Panc1 (cell line): ENCODE measurements at regions not wholly inside any gene's neighbourhood (a gene's known extent, or its start where the extent isn't known, plus 50 kb on each side); places are given as distances from the start of the nearest gene placed in this dataset.

ENCODE experiments used
- POLR2AphosphoS5 ChIP-seq: IDR thresholded peaks from 2 replicates; pipeline ENCODE4 v1.6.1; 2012; ENCODE audit warnings: mild to moderate bottlenecking, low read depth, low read length, moderate library complexity
- SIN3A ChIP-seq: IDR thresholded peaks from 2 replicates; pipeline ENCODE4 v1.6.1; 2012; ENCODE audit warnings: low read depth, mild to moderate bottlenecking, low read length, moderate library complexity, borderline replicate concordance; ENCODE audit not compliant: insufficient read depth
- TCF7L2 ChIP-seq: IDR thresholded peaks from 2 replicates; pipeline ENCODE4 v1.6.1; 2011; ENCODE audit warnings: mild to moderate bottlenecking, low read depth, low read length, inconsistent platforms
- TF ChIP-seq, protein P1 (sequence below): fragments of 450-650 bp; IDR thresholded peaks from 2 replicates; pipeline ENCODE4 v1.5.1; 2017; ENCODE audit warnings: mild to moderate bottlenecking
- TF ChIP-seq, protein P2 (sequence below), 2 experiments: IDR thresholded peaks; 2 replicates each; pipeline ENCODE4 v1.6.1; 2011 to 2012; ENCODE audit warnings: low read depth in 2 of 2, control low read depth in 1 of 2, low read length in 1 of 2, mild to moderate bottlenecking in 1 of 2, moderate library complexity in 1 of 2; ENCODE audit not compliant: insufficient read depth in 1 of 2

DNA sequence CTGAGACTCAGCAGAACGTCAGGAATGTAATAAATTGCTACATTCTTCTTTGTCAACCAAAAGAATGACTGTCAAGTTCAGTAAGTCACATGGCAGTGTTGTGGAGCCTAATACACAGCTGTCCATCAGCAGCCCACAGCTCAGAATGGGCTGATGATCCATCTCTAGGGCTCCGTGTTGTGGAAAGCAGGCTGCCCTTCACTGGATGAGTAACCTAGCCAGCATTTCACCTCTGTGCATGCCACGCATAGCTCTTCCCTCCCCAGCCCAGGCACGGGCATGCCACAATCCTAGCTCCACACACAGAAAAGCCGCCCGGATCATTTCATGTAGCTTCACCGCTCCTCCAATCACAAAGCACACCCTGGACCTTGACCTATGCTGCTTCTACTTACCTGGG, 878.0 kb upstream of the TMEM132C start:
- TF ChIP-seq, protein P1, sequence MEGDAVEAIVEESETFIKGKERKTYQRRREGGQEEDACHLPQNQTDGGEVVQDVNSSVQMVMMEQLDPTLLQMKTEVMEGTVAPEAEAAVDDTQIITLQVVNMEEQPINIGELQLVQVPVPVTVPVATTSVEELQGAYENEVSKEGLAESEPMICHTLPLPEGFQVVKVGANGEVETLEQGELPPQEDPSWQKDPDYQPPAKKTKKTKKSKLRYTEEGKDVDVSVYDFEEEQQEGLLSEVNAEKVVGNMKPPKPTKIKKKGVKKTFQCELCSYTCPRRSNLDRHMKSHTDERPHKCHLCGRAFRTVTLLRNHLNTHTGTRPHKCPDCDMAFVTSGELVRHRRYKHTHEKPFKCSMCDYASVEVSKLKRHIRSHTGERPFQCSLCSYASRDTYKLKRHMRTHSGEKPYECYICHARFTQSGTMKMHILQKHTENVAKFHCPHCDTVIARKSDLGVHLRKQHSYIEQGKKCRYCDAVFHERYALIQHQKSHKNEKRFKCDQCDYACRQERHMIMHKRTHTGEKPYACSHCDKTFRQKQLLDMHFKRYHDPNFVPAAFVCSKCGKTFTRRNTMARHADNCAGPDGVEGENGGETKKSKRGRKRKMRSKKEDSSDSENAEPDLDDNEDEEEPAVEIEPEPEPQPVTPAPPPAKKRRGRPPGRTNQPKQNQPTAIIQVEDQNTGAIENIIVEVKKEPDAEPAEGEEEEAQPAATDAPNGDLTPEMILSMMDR, result no peak
- no peak for TF ChIP-seq TCF7L2
- no peak for TF ChIP-seq POLR2AphosphoS5
- TF ChIP-seq, protein P2, sequence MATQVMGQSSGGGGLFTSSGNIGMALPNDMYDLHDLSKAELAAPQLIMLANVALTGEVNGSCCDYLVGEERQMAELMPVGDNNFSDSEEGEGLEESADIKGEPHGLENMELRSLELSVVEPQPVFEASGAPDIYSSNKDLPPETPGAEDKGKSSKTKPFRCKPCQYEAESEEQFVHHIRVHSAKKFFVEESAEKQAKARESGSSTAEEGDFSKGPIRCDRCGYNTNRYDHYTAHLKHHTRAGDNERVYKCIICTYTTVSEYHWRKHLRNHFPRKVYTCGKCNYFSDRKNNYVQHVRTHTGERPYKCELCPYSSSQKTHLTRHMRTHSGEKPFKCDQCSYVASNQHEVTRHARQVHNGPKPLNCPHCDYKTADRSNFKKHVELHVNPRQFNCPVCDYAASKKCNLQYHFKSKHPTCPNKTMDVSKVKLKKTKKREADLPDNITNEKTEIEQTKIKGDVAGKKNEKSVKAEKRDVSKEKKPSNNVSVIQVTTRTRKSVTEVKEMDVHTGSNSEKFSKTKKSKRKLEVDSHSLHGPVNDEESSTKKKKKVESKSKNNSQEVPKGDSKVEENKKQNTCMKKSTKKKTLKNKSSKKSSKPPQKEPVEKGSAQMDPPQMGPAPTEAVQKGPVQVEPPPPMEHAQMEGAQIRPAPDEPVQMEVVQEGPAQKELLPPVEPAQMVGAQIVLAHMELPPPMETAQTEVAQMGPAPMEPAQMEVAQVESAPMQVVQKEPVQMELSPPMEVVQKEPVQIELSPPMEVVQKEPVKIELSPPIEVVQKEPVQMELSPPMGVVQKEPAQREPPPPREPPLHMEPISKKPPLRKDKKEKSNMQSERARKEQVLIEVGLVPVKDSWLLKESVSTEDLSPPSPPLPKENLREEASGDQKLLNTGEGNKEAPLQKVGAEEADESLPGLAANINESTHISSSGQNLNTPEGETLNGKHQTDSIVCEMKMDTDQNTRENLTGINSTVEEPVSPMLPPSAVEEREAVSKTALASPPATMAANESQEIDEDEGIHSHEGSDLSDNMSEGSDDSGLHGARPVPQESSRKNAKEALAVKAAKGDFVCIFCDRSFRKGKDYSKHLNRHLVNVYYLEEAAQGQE (IDR thresholded peaks at IDR 0.05; ENCODE audit: insufficient read depth in 1 of 2, low read depth in 2 of 2, low read length in 1 of 2), result no peak
- TF ChIP-seq SIN3A, result no peak
